Esophagus squamous epithelium (tissue), 4 donors: ENCODE measurements at regions not wholly inside any gene's neighbourhood (a gene's known extent, or its start where the extent isn't known, plus 50 kb on each side); places are given as distances from the start of the nearest gene placed in this dataset.

Experiments used
- CTCF ChIP-seq, 6 experiments: fragments of 450-650 bp in 4 of 6; fragments of 200-600 bp in 2 of 6; sonication (generic) in 2 of 6; IDR thresholded peaks; one replicate each; pipeline ENCODE4 v1.5.1; 2016 to 2019; ENCODE audit warnings: antibody characterized with exemption in 6 of 6, mild to moderate bottlenecking in 4 of 6, moderate library complexity in 4 of 6
- POLR2A ChIP-seq, 4 donors: fragments of 450-650 bp; IDR thresholded peaks; one replicate each; pipeline ENCODE4 v1.6.1; 2017; ENCODE audit warnings: antibody characterized with exemption in 4 of 4, mild to moderate bottlenecking in 4 of 4, moderate library complexity in 3 of 4

DNA sequence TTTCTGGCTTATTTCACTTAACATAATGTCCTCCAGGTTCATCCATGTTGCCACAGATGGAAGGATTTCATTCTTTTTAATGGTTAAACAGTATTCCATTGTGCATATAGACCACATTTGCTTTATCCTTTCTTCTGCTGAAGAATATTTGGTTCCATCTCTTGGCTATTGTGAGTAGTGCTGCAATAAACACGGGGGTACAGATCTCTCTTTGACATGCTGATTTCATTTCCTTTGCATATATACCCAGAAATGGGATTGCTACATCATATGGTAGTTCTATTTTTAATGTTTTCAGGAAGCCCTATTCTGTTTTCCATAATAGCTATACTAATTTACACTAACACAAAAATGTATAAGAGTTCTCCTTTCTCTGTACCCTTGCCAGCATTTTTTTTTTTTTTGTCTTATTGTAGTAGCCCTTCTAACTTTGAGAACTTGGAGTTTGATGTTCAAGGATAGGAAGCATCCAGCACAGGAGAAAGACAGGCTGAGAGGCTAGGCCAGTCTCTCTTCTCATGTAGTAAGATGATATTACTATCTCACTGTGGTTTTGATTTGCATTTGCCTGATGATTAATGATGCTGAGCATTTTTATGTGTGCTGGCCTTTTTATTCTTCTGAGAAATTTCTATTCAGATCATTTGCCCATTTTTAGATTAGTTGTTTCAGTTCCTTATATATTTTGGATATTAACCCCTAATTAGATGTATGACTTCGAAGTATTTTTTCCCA, 592.2 kb upstream of the ZNF608 start:
- TF ChIP-seq CTCF (IDR thresholded peaks at IDR 0.05) (no peak), POLR2A (IDR thresholded peaks at IDR 0.05) (no peak)
